DMS153 (cell line): ENCODE measurements at regions not wholly inside any gene's neighbourhood (a gene's known extent, or its start where the extent isn't known, plus 50 kb on each side); places are given as distances from the start of the nearest gene placed in this dataset.

Experiments
- DNase-seq: peaks from one replicate; lab custom pipeline; 2025; lab: John Stamatoyannopoulos, UW

GRCh38 chr14:32004300-32004699 is 72.8 kb upstream of the ARHGAP5 start:
- no peak for DNase-seq

DNA sequence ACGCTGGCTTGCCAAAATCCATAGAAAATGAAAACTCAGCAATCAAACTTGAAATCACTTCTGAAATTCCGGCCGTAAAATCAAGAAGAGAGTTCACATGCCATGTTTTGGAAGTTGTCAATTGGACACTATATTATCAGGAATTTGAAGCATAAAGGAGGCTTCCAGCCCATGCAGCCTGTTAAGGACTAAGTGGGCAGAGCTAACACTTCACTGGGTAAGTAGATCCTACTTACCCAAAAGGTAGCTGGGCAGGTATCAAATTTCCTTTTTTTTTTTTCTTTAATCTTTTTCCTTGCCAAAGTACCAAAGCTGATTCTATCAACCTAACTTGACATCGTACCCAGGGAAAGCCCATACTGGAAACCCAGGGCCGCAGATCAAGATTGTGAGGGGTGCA is 71.5 kb upstream of the ARHGAP5 start:
- DNase-seq, result no peak

DNA sequence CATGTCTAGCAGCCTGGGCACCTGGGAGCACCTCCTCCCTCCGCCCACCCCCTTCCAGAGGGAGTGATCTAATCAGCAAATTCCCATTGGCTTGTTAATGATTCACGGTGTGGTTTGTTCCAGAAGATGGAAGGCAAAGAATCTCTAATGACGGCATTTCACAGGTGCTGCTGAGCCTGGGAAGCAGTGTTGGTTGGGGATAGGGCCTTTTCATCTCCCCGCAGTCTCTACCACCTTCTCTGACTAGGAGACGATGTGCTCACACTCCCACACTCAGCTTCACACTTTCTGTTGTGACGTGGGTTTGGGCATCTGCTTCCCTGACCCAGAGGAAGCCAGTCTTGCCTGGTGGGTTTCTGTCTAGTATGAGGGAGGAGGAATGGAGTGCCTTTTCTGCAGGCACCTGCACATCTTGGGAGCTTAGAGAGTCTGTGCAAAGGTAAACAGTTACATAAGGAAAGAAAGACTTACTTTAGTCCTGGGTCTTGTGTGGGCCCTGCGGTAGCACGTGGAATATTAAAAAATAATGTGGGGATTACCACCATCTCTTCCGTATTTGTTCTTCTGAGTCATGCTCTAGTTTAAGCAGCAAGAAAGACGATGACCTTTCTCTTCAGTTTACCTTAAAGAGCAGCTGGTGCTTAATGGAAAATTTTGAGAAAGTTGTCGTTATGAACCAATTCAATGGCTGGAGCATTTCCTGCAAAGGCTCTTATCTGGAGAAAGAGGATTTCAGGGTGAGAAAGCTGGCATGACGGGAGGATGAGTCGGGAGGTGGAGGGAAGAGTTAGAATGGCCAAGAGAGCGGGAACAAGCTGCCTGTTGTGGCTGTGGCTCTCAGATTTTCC is 70.6 kb upstream of the ARHGAP5 start:
- no peak for DNase-seq

DNA sequence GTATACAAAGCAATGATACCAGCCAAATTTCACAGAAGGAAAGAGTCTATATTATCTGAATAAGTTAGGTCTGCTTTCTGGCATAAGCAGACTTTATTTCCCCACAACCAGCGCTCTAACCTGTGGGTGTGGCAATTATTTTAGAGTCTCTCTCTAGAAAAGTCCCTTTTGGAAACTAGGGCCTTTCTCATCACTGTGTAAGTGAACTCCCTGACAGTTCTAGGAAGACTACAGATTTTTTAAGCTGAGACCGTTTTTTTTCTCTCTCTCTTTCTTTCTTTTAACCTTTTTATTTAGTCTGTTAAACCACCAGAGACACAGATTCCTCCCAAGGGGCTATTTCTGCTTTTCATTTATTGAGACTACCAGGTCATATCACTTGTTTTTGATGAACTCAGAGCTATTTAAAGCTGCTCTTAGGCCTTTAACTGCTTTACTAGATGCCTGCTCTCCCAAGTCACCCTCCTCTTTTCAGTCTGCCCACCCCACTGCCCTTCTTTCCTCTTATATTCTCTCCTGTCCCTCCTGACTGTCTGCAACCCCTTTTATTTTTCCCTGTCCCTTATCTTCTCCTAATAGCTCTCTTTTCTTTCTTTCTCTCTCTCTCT is 69.2 kb upstream of the ARHGAP5 start:
- DNase-seq, result no peak

- no peak for DNase-seq
Observed at GRCh38 chr14:32008602-32009193, 68.4 kb upstream of the ARHGAP5 start.

DNA sequence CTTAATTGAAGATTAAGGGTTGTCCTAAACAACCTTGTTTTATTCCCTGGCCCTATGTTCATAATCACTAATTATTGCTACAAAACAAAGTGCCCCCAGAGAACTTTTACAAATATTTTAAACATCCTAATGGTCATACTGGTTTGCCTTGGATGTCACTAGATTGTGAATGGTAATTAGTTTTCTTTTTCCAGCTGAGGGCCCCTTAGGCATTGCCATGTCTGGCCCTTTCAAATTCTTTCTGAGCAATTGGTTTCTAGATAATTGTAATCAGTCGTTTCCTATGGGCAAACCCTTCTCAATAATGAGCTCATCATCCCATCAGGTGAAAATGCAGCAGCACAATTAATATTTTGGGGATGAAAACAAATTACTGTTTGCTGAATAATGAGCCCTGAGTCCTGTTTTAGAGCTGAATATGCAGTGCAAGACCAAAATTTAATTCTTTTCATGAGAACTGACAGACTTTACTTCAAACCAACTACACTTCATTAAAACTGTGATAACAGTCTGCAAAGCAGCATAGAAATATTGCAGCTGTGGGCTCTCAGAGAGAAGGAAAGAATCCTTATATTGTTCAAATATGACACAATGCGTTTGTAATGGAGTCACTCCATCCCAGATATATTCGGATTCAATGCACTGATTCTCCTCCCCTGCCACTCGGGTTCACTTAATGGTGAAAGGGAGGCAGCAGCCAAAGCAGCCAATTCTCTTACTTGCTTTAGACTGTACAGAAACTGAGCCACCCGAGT is 67.7 kb upstream of the ARHGAP5 start:
- no peak for DNase-seq

DNA sequence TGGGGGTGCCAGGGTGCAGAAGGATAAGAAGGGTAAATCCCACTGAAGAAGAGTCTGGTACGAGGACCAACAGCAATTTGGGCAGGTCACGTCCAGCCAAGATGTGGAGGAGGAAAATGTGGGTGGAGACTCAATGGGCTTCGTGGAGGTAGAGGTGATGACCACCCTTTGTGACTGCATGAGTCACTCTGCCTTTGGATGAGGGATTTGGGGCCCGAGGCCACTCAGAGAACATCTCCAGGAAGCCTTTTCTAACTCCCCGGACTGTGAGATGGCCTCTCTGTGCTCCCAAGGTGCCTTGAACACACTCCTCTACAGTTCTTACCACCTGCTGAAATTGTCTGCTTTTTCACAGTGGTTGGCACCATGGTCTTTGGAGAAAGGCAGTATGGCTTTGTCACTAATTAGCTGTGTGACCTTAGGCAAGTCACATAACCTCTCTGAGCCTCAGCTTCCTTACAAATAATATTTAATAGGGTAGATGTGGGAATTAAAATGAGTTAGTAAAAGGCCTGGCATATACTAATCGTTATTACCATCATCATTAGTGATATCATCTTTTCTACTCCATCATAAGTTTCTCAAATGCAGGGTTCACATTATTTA is 67.0 kb upstream of the ARHGAP5 start:
- DNase-seq, result no peak

DNA sequence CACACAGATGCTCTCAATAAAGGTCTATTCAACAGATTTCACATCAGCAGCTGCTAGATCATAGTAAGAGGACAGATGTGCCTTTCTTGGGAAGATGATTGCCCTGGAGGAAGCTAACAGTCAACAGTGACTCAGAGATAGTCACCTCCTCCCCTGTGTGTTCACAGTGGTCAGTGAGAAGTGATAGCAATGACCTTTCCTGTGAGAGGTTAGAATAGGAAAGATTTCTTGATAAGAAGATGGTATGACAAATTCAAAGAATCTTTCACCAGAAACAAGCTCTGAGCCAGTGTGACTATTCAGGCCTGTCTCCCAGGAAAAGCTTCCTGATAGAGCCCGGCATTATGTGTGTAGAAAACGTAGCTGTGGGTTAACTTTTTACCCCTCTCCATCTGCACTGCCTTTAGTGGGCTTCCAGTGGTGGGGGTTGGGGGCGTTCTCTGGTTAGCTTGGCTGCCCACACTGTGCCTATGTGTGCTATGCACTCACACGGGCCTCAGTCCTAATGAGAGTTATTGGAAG is 66.4 kb upstream of the ARHGAP5 start:
- no peak for DNase-seq

DNA sequence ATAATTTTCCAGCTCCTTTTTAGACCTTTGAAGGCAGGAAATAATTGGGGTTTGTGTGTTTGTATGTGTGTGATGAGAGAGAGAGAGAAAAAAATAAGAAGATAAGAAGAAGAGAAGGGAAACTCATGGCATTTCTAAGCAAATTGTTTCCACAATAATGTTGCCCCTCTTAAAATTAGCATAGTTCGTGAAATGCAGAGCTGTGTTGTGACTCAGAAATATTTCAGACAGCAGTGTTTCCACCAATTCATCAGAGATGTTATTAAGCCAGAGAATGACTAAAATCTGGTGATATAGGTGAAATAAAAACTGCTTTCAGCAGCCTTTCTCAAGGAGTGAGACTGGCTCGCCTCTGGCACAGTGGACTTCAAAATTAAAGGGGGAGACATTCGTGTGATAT is 65.9 kb upstream of the ARHGAP5 start:
- no peak for DNase-seq

DNA sequence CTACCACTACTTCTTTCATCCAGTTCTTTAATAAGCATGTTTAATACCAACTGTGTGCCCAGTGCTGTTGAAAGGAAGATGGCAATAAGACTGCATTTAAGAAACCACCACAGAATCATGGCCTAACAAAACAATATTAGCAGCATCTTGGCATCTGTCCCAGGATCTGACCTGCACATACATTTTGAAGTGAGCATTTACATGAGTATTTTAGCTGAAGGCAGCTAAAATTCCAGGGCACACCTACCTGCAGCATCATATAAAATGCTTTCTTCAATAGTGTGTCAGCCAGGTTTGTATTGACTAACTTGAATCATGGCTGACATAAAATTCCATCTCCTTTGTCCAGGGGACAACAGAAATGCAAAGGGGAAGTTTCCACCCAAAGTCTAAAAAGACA is 65.0 kb upstream of the ARHGAP5 start:
- DNase-seq, result no peak

GRCh38 chr14:32012571-32012970 is 64.5 kb upstream of the ARHGAP5 start:
- DNase-seq, result no peak

- no peak for DNase-seq
Observed at GRCh38 chr14:32013083-32013482, 64.0 kb upstream of the ARHGAP5 start.

- DNase-seq, result no peak
Observed at GRCh38 chr14:32014057-32014456, 63.0 kb upstream of the ARHGAP5 start.

DNA sequence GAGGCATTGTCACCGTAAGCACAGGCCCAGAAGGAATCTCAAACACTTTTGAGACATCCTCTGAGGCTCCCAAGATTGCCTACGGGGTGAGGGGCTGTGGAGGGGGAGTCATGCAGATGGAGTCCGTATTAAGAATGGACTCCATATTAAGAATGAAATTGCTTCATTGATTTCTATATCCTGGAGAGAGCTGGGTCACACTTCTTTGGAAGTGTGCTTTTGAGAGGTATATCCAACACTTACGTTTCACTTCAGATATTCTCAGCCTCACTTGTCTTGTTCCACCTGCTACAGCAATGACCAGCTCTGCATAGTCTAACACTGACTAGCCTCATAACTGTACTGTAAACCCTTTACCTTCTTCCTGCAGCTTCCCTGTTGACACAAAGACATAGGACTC is 62.6 kb upstream of the ARHGAP5 start:
- no peak for DNase-seq

GRCh38 chr14:32015166-32015565 is 61.9 kb upstream of the ARHGAP5 start:
- no peak for DNase-seq

DNA sequence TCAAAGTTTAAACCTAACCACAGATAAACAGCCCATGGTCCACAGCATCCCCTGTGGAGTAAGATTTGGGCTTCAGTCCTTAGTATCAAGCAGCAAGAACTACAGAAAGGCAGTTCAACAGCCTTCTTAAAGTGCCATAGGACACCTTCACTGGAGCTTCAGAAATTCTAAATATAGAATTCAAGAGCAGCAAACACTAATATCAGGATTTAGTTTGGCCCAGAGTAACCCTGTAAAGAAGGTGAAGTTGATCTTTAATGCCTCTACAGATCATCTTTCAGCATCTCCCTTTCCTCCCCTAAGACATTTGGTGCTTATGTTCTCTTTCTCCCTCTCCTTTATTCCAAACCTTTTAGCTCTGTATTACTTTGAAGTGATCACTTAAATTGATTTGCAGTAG is 59.5 kb upstream of the ARHGAP5 start:
- DNase-seq, result no peak

DNA sequence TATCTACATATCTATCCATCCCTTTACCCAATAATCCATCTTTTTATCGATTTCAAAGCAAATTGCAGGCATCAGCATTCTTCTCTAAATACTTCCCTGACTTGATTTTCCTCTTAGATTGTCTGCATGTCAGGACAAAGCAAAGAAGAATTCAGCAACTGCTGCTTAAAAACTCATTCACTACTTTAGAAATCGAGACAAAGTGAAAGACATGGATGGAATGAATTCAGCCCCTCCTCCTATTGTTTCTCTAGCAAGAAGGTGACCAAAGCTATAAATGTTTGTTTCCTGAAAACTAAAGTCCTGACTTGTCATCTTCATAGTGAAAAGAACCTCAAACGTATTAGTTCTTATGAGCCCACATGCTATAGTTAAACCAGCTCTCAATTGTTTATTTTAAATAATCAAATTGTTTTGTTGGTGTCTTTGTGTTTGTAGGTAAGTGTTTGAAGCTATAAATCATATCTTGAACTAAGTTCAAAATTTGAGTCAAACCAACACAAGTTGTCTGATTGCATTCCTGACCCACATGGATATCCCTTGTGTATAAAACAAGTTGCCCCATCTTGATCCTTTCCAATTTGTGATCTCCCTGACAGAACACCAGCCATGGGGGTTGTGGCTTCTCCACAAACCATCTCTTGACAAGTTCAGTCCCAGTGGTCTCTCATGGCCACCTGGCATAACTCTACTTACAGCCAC is 58.6 kb upstream of the ARHGAP5 start:
- DNase-seq, result no peak

DNA sequence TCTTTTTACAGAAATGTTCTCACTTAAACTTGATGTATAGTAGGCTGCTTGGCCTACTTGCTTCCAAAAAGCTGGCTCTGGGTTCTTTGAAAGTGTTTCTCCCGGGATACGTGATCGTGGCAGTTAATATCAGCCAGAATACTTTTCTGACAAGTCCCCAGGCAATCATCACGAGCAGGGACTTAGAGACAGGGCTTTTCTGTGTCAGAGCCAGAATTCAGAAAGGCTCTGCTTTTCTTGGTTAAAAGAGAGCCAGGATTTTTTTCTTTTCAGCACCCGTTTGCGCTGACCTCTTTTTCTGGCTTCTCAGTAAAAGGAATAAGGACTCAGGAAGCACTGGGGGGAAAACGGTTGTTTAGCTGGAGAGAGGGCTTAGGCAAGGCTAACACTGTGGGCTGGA is 57.8 kb upstream of the ARHGAP5 start:
- DNase-seq, result no peak

GRCh38 chr14:32020882-32021281 is 56.2 kb upstream of the ARHGAP5 start:
- DNase-seq, result no peak

GRCh38 chr14:32021341-32021740 is 55.8 kb upstream of the ARHGAP5 start:
- DNase-seq, result no peak

DNA sequence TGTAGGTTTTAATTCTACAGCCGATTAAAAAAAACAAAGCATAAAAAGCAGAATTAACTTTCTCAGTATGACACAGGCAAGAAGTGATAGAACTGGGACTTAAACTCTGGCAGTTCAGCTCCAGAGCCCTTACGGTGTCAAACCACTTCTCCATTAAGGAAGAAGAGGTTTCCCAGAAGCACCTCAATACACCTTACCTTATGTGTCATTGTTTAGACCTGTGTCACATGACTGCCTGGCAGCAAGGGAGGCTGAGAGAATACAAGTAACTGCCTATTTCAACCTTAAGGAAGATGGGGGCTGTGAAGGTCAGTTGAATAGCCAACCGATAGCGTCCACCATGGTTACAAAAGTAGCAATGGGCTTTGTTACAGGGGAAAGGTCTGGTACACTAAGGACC is 54.6 kb upstream of the ARHGAP5 start:
- DNase-seq, result no peak
